Neural cell (in vitro differentiated cells): ENCODE measurements at regions not wholly inside any gene's neighbourhood (a gene's known extent, or its start where the extent isn't known, plus 50 kb on each side); places are given as distances from the start of the nearest gene placed in this dataset.

Experiments
- H2AFZ ChIP-seq: fragments of 200-600, 300-800 bp; sonication (generic), shearing (Covaris generic); 2 replicates; pipeline ENCODE4 v1.6.0; 2014; ENCODE audit warnings: low read depth, mild to moderate bottlenecking, antibody characterized with exemption, low read length, moderate library complexity
- H3F3A ChIP-seq: fragments of 200-600 bp; shearing (Covaris generic); 2 replicates; pipeline ENCODE4 v1.6.1; 2016; ENCODE audit warnings: mild to moderate bottlenecking, moderate library complexity, mixed read lengths, antibody characterized with exemption, low read length; ENCODE audit not compliant: insufficient read depth, poor library complexity, severe bottlenecking
- H3K27ac ChIP-seq: fragments of 200-600, 300-800 bp; sonication (generic), shearing (Covaris generic); 2 replicates; pipeline ENCODE4 v1.5.1; 2014; ENCODE audit warnings: mild to moderate bottlenecking, low read length, moderate library complexity
- H3K27me3 ChIP-seq: fragments of 300-800, 200-600 bp; sonication (generic), shearing (Covaris generic); 2 replicates; pipeline ENCODE4 v1.6.0; 2014; ENCODE audit warnings: mild to moderate bottlenecking, low read depth, low read length, moderate library complexity; ENCODE audit not compliant: insufficient read depth
- H3K36me3 ChIP-seq: fragments of 300-800, 200-600 bp; sonication (generic), shearing (Covaris generic); 2 replicates; pipeline ENCODE4 v1.5.1; 2014; ENCODE audit warnings: mild to moderate bottlenecking, antibody characterized with exemption, low read length, moderate library complexity; ENCODE audit not compliant: insufficient read depth
- H3K4me2 ChIP-seq: fragments of 300-800, 200-600 bp; sonication (generic), shearing (Covaris generic); 2 replicates; pipeline ENCODE4 v1.6.0; 2014; ENCODE audit warnings: mild to moderate bottlenecking, low read length
- H3K4me3 ChIP-seq: fragments of 300-800, 200-600 bp; sonication (generic), shearing (Covaris generic); 2 replicates; pipeline ENCODE4 v1.5.1; 2014; ENCODE audit warnings: mild to moderate bottlenecking, low read length, moderate library complexity
- H3K79me2 ChIP-seq: fragments of 200-600 bp; shearing (Covaris generic); replicated peaks from 2 replicates; pipeline ENCODE4 v1.6.0; 2014; ENCODE audit warnings: mild to moderate bottlenecking, low read length, moderate library complexity; ENCODE audit not compliant: insufficient read depth
- H3K9ac ChIP-seq: fragments of 300-800, 200-600 bp; sonication (generic), shearing (Covaris generic); 2 replicates; pipeline ENCODE4 v1.6.1; 2016; ENCODE audit warnings: mild to moderate bottlenecking, low read length, mixed read lengths
- H3K9me2 ChIP-seq: fragments of 200-600 bp; shearing (Covaris generic); 2 replicates; pipeline ENCODE4 v1.6.1; 2016; ENCODE audit warnings: mild to moderate bottlenecking, low read length, mixed read lengths; ENCODE audit not compliant: insufficient read depth
- H3K9me3 ChIP-seq: fragments of 200-600, 300-800 bp; sonication (generic), shearing (Covaris generic); 2 replicates; pipeline ENCODE4 v1.6.1; 2016; ENCODE audit warnings: mild to moderate bottlenecking, mixed run types, low read length, moderate library complexity, mixed read lengths
- H4K20me1 ChIP-seq: fragments of 200-600 bp; shearing (Covaris generic); 2 replicates; pipeline ENCODE4 v1.6.1; 2016; ENCODE audit warnings: mild to moderate bottlenecking, mixed run types; ENCODE audit not compliant: insufficient read depth
- CTCF ChIP-seq: fragments of 450-650 bp; IDR thresholded peaks from 2 replicates; pipeline ENCODE4 v1.5.1; 2014; ENCODE audit warnings: antibody characterized with exemption, mild to moderate bottlenecking, moderate library complexity; ENCODE audit not compliant: poor library complexity, severe bottlenecking
- EP300 ChIP-seq: fragments of 450-650 bp; conservative IDR thresholded peaks from 2 replicates; pipeline ENCODE4 v1.6.1; 2014; ENCODE audit warnings: antibody characterized with exemption, mild to moderate bottlenecking, moderate library complexity; ENCODE audit not compliant: poor library complexity, severe bottlenecking
- EZH2 ChIP-seq: fragments of 200-600, 300-800 bp; shearing (Covaris generic), sonication (generic); IDR thresholded peaks from 2 replicates; pipeline ENCODE4 v1.6.1; 2014; ENCODE audit warnings: antibody characterized with exemption, low read length, borderline replicate concordance, mild to moderate bottlenecking; ENCODE audit not compliant: insufficient read depth, poor library complexity, severe bottlenecking
- MXI1 ChIP-seq: fragments of 450-650 bp; conservative IDR thresholded peaks from 2 replicates; pipeline ENCODE4 v1.6.1; 2014; ENCODE audit warnings: antibody characterized with exemption, mild to moderate bottlenecking; ENCODE audit not compliant: poor library complexity, severe bottlenecking
- POLR2AphosphoS5 ChIP-seq: IDR thresholded peaks from 2 replicates; pipeline ENCODE4 v1.6.1; 2012
- RAD21 ChIP-seq: fragments of 450-650 bp; conservative IDR thresholded peaks from 2 replicates; pipeline ENCODE4 v1.6.1; 2014; ENCODE audit warnings: antibody characterized with exemption, mild to moderate bottlenecking, moderate library complexity
- SMC3 ChIP-seq: fragments of 450-650 bp; conservative IDR thresholded peaks from 2 replicates; pipeline ENCODE4 v1.6.1; 2014; ENCODE audit warnings: antibody characterized with exemption, mild to moderate bottlenecking, moderate library complexity; ENCODE audit not compliant: poor library complexity
- TAF1 ChIP-seq: IDR thresholded peaks from 2 replicates; pipeline ENCODE4 v1.6.1; 2012; ENCODE audit warnings: low read depth
- TF ChIP-seq, protein P1 (sequence below): IDR thresholded peaks from 2 replicates; pipeline ENCODE4 v1.6.1; 2012; ENCODE audit warnings: borderline replicate concordance

DNA sequence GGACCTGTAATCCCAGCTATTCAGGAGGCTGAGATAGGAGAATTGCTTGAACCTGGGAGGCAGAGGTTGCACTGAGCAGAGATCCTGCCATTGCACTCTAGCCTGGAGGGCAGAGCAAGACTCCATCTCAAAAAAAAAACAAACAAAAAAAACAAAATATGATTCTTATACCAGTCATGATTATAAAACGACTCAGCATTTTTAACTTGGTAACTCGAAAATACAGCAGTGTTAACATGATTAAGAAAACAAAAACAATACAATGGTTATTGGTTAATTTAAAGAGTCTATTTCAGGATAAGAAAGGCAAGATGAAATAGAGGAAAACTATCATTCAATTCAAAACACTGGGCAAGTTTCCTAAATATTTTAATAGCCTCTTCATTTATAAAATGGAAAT, 865.3 kb downstream of the PCDH7 start:
- Histone ChIP-seq H3K4me2 (no peak overlapping the region), H3K27me3 (no peaks in the 10 kb centered on the region), H3K36me3 (no peaks in the 10 kb centered on the region), H3K79me2 (no peaks in the 10 kb centered on the region), H3K9me3 (no peaks in the 10 kb centered on the region), H2AFZ (no peak overlapping the region), H3K4me3 (no peak overlapping the region), H3K27ac (no peak overlapping the region), H3K9ac (no peak overlapping the region), H3F3A (no peaks in the 10 kb centered on the region), H3K9me2 (no peaks in the 10 kb centered on the region), H4K20me1 (no peaks in the 10 kb centered on the region)
- no peak for TF ChIP-seq RAD21
- TF ChIP-seq EZH2, result no peak
- no peak for TF ChIP-seq SMC3
- TF ChIP-seq, protein P1, sequence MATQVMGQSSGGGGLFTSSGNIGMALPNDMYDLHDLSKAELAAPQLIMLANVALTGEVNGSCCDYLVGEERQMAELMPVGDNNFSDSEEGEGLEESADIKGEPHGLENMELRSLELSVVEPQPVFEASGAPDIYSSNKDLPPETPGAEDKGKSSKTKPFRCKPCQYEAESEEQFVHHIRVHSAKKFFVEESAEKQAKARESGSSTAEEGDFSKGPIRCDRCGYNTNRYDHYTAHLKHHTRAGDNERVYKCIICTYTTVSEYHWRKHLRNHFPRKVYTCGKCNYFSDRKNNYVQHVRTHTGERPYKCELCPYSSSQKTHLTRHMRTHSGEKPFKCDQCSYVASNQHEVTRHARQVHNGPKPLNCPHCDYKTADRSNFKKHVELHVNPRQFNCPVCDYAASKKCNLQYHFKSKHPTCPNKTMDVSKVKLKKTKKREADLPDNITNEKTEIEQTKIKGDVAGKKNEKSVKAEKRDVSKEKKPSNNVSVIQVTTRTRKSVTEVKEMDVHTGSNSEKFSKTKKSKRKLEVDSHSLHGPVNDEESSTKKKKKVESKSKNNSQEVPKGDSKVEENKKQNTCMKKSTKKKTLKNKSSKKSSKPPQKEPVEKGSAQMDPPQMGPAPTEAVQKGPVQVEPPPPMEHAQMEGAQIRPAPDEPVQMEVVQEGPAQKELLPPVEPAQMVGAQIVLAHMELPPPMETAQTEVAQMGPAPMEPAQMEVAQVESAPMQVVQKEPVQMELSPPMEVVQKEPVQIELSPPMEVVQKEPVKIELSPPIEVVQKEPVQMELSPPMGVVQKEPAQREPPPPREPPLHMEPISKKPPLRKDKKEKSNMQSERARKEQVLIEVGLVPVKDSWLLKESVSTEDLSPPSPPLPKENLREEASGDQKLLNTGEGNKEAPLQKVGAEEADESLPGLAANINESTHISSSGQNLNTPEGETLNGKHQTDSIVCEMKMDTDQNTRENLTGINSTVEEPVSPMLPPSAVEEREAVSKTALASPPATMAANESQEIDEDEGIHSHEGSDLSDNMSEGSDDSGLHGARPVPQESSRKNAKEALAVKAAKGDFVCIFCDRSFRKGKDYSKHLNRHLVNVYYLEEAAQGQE, result no peak
- TF ChIP-seq POLR2AphosphoS5, result no peak
- no peak for TF ChIP-seq EP300
- no peak for TF ChIP-seq CTCF
- TF ChIP-seq TAF1, result no peak
- TF ChIP-seq MXI1, result no peak

DNA sequence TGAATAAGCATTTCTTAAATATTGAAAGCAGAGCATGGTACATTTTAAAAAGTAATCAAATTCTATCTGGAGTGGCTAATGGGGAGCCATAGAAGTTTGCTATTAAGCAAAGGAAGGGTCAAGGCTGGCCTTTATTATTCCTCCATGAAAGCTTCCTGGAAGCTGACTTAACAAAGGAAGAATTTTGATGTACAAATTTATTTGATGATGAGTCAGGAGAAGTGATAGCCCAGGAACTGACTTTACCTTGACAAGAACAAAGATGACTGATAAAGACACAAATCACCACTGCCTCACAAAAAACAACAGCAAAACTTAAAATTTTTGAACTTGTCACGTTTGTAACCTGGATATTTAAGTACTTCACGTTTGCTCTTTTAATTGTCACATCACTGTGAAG, 872.1 kb downstream of the PCDH7 start:
- Histone ChIP-seq H4K20me1 (no peaks in the 10 kb centered on the region), H3K9me2 (no peaks in the 10 kb centered on the region)
- TF ChIP-seq TAF1, result no peak
- TF ChIP-seq EP300, result no peak
- no peak for TF ChIP-seq POLR2AphosphoS5
- no peak for TF ChIP-seq RAD21
- TF ChIP-seq, protein P1, result no peak
- no peak for TF ChIP-seq MXI1

More for the DNA sequence above, 872.1 kb downstream of the PCDH7 start:
- no peak overlapping the region for H3K27ac ChIP-seq
- no peaks in the 10 kb centered on the region for H3F3A ChIP-seq
- no peaks in the 10 kb centered on the region for H3K79me2 ChIP-seq
- H3K4me2 ChIP-seq, result no peak overlapping the region
- H3K9me3 ChIP-seq, result no peaks in the 10 kb centered on the region
- no peaks in the 10 kb centered on the region for H3K27me3 ChIP-seq
- no peak overlapping the region for H3K4me3 ChIP-seq
- H3K36me3 ChIP-seq, result no peaks in the 10 kb centered on the region
- no peak overlapping the region for H3K9ac ChIP-seq
- H2AFZ ChIP-seq, result no peak overlapping the region
